ENCODE measurements at regions not wholly inside any gene's neighbourhood (a gene's known extent, or its start where the extent isn't known, plus 50 kb on each side); places are given as distances from the start of the nearest gene placed in this dataset.

DNA sequence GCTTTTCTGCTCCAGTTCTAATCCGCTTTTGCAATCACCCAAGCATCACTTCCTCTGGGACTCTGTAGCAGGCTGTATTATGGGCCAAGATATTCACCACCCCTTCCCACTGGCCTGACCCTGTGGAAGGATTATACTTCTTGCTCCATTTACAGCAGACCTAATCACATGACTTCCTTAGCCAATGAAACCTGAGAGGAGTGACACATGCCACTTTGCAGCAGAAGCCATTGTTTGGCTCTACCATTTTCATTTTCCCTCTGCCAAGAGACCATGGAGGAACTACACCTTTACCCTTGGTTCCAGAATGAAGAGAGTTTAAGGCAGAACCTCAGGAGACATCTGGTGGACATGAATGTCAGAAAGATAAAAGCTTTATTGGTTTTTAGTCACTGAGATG, 134.9 kb upstream of the HSD17B12 start:
- DNase-seq (ENCODE audit: extremely low read depth, low read depth), result no peak

DNA sequence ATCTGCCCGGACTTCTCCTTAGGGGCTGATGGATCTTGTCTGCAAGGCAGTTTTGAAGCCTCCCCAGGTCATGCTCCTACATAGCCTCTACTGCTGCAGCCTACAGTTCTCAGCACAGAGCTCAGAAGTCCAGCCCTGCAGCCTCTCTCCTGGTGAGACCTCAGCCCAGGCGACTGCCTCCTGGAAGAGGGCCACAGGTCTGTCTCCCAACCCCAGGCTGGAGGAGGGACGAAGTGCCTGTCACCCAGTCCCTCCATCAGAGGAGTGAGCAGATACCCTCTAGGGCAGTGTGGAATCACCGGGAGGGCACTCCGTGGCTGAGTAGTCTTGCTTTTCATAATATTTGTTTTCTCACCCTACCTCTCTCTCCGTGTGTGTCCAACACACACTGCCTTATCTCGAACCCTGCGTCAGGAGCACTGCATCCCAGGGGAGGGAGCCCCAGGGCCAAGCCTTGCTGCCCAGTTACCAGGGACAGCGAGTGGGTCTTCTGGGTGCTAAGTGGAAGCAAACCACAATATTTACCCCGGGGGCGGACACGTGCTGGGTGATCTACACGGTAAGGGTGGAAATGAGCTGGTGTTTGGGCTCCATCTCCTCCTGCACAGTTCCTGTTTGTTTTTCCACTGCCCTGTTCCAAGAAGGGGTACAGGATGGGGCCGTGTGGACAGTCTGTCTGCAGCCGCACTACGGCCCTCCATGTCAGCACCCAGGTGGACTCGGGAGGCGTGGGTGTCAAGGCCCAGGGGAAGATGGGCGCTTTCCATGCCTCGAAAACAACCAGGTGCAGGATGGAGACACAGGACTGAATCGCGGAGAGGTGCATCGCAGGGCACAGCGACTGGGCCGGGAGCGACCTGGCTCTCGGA, 133.7 kb upstream of the HSD17B12 start:
- no peak for DNase-seq (ENCODE audit: extremely low read depth, low read depth)

DNA sequence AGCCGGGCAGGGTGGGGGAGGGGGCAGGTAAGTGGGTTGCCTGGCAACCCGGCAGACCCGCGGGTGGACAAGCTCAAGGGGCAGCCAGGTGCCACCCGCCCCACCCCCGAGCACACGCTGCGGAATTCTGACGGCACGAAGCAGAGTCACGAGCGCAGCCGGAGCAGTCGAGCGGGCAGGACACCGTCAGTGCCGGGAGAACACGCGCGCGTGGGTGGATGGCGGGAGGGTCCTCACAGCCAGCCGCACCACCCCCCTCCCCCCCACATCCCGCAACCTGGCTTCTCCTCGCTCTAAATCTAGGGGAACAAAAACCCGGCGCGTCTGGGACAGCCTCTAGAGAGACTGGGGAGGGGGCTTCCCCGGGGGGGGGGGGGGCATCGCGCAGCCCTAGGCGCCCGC, 133.1 kb upstream of the HSD17B12 start:
- no peak for DNase-seq (ENCODE audit: extremely low read depth, low read depth)

DNA sequence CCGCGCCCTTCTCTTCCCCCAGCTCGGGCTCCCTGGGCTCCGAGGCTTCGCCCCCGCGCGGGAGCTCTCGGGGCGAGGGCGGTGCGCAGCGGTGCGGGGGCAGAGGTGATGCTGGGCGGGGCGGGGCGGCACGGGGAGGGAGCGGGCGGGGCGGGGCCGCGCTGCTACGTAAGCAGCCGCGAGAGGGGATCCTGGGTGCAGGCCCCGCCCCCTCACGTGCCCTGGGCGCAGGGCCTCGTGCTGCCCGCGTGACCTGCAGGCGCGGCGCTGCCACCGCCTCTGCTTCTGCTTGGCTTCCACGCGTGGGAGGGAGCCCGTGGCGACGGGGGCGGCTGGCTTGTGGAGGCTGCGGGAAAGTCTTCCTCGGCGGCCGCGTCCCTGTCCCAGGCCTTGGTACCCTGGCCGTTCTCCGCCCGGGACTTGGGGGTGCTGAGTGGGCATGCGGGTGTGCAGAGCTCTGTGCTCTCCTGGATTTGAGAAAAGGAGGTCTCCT, 132.6 kb upstream of the HSD17B12 start:
- no peak for DNase-seq (ENCODE audit: extremely low read depth, low read depth)

DNA sequence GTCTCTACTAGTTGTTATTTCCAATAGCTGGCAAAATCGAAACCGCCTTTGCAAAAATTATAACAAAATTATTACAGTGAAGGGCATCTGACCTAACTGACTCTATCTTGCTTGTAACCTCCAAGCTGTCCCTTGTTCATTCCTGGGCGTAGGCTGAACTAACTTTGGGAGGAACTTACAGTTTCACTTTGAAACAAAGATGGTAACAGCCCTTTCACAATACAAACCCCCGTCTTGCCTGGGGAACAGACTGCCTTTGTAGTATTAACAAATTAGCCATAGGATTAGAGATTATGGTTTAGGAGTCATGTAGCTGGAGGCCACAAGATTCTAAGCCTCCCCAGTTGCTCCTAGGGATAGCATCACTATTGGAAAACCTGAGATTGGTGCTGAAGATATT, 131.6 kb upstream of the HSD17B12 start:
- no peak for DNase-seq (ENCODE audit: extremely low read depth, low read depth)

DNA sequence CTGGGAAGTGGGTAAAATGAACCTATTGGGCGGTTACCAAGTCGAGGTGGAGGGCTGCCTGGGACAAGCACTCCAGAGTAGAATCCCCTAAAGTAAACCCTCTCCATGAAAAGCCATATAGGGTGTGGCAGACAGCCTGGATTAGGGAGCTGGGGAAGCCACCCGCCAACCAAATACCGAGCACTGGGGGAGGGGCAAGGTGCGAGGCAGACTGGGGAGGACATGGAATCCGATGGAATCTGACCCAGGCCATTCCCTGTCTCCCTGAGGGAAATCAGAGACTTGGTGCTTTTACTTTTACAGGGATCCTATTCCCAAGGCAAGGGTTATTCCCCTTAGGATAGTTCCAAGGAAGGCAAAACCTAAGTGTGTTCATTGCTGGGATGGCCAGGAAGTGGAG, 130.9 kb upstream of the HSD17B12 start:
- no peak for DNase-seq (ENCODE audit: extremely low read depth, low read depth)

DNA sequence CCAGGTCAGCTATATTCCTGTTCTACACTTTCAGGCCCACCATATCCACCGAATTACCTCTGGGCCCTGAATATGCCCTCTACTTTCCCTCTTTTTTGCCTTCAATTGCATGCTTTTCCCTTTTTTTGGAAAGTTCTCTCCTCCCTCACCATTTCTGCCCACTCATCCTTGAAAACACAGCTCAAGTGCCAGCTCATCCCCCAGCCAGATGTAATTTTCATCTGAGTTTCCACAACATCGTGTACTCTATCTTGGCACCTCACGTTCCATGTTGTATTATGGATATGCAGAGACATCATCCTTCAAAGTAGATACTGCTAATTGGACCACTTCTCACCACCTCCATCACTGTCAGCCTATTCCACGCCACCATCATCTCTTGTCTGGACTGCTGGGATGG, 129.8 kb upstream of the HSD17B12 start:
- no peak for DNase-seq (ENCODE audit: extremely low read depth, low read depth)

DNA sequence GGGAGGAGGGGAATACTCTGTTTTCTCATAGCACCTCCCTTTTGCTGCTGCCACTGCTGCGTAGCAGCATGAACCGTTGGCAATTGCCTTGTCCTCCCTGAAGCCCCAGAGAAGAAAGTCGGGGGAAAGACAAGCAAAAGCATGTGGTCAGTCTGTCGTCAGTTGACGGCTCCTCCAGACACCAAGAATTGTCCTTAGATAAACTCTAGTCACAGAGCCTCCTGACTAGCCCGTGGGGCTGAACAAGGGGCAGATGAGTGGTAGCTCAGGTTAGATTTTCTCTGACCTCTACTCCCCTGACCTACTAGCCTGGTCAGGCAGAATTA, 126.4 kb upstream of the HSD17B12 start:
- DNase-seq (ENCODE audit: extremely low read depth, low read depth), result no peak

DNA sequence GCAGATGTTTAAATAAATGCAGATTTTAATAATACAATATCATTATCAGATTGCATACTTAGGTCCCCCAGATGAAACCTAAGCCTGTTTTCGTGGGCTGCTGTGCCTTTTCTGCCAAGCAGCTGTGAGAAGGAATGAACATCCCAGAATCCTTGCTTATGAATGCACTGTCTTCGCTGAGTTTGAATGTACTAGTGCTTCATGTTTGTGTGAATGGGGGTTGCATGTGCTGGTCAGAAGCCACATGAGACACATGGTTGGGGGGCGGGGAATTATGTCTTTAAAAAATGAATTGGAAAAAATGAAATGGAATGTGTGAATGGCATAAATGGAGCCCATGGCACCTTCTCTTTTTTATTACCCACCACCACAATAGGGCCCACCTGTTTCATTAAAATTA, 125.4 kb upstream of the HSD17B12 start:
- no peak for DNase-seq (ENCODE audit: extremely low read depth, low read depth)

DNA sequence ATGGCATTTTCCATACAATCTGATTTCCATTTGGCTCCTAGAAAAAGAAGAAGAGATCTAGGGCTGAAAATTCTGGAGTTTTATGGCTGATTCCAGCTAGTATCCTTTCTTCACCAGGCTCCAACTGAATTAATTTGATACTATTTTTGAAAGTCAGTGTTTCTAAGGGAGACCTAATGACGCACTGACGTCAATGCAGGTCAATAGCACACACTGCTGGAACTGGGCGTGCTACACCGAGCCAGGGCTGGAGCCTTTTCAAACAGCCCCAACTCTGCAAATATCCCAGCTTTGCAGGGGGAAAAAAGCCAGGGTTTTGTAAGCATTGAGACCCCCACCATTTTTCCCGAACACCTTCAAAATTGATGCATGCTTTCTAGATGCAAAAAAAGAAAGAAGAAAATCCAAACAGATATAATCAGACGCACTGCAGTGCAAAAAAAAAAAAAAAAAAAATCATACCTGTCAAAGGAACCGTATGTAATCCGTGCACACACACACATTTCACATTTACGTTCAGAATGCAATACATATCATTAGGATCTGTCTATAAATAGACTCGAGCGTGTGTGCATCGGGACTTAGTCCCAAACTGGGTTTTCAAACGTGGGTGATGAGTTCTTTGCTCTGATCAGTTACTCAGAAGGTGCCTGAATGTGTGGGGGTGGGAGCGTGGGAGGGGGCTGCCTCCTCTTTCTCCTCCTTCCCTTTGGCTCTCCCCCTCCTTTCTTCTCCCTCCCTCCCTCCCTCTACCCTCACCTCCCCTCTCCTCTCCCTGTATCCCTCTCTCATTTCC, 124.5 kb upstream of the HSD17B12 start:
- no peak for DNase-seq (ENCODE audit: extremely low read depth, low read depth)

DNA sequence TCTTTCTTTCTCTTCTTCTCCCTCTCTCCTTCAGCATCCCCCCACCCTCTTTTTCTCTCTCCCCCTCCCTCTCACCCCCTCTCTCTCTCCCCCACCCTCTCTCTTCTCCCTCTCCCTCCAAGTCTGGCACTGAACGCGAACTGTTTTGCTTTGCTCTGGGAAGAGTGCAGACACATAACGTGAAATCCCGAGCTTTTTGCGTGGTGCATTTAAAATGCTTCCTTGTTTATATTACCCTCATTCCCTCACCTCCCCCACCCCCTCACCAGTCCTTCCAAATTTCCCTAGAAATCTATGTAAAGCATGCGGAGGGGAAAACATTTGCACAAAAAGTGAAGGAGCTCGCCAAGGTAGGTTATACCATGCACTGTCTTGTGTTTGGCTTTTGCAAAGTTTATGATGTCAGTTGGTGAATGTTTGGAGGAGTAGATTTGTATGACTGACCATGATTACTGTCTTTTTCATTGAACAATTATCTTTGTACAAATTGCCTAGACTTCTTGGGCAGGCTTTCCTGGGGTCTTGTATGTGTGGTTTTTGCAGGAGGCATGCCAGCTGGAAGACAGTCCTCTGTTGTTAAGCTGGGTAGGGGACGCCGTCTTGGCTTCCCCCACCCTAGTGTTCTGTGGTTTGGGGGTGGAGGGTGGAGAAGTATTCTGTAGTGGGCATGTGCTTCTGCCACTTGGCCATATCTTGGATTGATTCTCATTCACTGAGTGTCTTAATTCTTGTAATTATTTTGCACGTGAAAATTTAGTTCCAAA, 123.7 kb upstream of the HSD17B12 start:
- no peak for DNase-seq (ENCODE audit: extremely low read depth, low read depth)

DNA sequence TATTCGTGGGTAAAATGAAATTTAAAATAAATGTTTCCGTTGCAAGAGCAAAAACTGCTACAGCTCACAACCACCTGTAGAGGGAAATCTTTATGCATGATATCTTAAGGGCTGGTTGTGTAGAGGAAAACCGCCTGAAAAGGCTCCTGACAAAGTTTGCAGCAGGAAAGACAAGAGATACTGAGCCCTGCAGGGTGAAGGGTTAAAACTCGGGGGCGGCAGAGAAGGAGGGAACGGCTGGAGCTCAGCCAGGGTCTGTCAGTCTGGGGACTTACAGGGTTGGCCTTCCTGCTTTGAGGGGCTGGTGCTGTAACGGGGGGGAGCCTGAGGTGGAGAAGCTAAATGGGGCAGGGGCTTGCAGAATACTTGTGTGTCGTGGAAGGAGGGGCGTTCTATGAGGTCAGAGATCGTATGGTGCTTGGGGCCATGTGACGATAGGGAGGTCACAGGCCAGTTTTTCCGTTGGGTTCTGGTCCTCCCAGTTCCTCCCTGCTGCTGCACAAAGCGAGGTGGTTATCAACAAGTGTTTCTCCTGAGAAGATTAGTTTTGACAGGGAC, 122.9 kb upstream of the HSD17B12 start:
- DNase-seq (ENCODE audit: extremely low read depth, low read depth), result no peak

DNA sequence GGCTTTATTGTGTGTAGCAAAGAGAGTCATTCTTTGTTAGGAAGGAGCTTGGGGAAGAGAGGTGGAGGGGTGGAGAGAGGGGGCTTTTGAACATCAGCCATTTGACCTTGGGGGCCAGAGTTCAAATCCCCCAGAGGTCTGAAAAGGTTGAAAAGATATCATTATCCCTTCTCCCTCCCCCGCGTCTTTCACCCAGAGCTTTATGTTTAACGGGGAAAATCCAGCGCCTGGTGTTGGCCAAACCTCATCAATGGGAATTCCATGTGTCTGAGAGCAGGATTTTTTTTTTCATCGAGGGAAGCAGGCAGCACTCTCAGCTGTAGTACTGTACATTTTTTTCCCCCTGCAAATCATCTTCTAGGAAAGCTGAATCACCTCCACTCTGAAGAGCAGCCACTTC, 122.4 kb upstream of the HSD17B12 start:
- no peak for DNase-seq (ENCODE audit: extremely low read depth, low read depth)

DNA sequence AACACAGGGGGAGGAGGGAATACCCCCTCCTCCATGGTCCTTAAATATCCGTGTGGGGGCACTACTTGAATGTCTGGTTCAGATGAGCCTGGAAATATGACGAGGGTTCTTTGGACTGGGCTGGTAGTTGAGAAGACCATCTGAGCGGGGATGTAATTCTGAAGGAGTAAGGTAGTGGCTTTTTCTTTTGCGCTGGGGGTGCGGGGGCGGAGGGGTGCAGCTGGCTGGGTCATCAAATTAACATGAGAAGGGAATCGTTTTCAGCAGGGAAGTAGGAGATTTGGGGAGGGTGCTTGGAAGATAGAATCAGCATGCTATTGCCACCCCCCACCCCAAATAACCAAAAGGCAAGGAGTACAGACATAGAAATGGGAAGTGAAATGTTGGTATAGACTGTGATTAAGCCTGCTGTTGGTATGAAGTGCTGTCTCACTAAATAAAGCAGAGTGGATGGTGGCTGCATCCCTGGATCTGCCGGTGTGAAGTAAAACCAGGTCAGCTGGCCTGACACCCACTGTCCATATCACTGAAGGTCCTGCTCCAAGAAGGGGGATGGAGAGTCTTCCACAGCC, 121.9 kb upstream of the HSD17B12 start:
- no peak for DNase-seq (ENCODE audit: extremely low read depth, low read depth)

DNA sequence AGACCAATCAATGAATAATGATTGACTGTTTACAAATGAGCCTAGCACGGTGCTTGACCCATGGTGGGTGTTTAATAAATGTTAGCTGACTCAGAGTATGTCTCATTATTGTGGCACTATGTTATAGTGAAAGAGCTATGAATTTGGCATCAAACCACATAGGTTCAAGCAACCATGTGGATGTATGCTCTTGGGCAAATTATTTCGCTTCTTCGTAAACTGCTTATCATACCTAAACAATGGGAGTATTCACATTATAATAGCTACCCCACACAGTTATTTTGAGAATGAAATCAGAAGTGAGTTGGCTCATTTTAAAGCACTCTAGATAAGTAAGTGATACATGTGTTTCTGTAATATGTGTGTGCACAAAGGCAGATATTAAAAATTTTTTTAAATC, 118.7 kb upstream of the HSD17B12 start:
- no peak for DNase-seq (ENCODE audit: extremely low read depth, low read depth)

DNA sequence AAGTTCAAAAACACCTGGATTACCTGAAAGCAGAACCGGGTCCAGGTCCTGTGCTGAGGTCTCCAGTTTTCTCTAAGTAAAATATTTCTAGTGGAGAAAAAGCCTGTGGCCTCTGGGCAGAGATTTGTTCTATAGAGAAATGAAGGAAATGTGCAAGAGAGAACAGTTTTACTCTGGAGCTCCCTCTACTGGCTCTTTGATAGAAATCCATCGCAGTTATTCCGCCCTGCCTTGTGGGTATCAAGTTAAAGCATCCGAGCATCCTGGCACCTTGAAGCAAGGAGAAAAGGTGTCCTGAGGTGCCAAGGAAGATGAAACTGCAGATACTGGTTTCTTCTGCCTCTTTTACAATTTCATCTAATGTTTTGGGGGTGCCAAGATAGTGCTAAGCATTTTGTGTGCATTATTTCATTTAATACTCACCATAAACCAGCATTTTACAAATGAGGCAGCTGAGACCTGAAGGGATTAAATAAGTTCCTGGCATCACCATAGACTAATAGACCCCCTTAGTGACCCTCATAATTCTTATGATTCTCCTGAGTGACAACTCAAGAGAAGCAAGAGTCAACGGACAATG, 113.1 kb upstream of the HSD17B12 start:
- peak; percentile 37 for DNase-seq (ENCODE audit: extremely low read depth, low read depth)

DNA sequence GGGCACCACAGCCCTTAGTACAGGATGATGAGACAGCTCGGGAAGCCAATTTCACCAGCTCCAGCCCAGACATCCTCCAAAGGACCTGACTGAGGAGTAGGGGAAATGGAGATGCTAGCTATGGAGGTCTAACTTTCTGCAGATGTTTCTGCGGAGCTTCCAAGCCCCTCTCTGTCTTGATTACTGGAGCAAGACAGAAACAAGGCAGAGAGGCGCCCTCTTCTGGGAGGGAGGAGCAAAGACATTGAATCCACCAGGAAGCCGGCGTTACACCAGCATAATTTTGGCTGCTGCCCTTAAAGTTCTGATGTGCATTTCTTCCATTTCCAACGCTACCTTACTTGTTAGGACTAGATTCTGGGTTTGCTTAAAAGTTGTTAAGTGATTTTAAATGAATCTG, 107.3 kb upstream of the HSD17B12 start:
- peak; percentile 17 for DNase-seq (ENCODE audit: extremely low read depth, low read depth)

DNA sequence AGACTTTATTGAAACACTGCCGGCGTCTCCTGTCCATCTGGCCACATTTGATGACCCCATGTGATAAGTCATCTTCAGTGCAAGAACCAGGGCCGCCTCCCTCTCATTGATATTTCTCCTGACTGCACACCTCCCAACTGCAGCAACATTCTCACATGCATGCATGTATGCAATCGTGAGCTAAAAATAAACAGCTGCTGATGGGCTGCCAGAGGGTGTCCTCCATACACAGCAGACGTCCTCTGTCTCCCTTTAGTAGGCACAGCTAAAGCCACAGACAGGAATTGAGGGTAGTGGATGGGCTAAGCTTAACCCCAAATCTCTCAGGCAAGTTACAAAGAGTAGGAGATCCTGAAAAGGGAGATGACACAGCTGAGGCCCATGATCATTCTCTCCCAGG, 106.7 kb upstream of the HSD17B12 start:
- no peak for DNase-seq (ENCODE audit: extremely low read depth, low read depth)

DNA sequence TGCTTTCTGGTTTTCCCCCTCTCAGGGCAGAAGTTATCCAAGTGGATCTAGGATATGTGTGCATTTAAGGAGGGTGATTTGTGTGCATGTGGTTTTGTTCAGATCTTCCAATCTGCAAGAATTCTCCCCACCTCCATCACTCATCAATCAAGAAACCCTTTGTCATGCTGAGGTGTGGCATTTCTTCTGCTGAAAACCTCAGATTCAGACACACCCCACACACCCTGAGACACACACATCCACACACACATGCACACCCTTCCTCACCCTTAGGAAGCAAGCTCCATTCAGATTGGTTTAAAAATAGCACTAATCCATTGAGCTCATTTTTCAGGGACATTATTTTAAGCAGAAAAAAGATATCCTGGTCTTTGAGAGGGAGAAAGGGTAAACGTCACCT, 106.1 kb upstream of the HSD17B12 start:
- no peak for DNase-seq (ENCODE audit: extremely low read depth, low read depth)

All from NCI-H460 (cell line).